ENCODE measurements at regions not wholly inside any gene's neighbourhood (a gene's known extent, or its start where the extent isn't known, plus 50 kb on each side); places are given as distances from the start of the nearest gene placed in this dataset.

GRCh38 chr10:28120043-28120749 is 121.3 kb upstream of the ODAD2 start:
- H3K27ac ChIP-seq = no peak overlapping the region
- TF ChIP-seq, protein P1, sequence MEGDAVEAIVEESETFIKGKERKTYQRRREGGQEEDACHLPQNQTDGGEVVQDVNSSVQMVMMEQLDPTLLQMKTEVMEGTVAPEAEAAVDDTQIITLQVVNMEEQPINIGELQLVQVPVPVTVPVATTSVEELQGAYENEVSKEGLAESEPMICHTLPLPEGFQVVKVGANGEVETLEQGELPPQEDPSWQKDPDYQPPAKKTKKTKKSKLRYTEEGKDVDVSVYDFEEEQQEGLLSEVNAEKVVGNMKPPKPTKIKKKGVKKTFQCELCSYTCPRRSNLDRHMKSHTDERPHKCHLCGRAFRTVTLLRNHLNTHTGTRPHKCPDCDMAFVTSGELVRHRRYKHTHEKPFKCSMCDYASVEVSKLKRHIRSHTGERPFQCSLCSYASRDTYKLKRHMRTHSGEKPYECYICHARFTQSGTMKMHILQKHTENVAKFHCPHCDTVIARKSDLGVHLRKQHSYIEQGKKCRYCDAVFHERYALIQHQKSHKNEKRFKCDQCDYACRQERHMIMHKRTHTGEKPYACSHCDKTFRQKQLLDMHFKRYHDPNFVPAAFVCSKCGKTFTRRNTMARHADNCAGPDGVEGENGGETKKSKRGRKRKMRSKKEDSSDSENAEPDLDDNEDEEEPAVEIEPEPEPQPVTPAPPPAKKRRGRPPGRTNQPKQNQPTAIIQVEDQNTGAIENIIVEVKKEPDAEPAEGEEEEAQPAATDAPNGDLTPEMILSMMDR (conservative IDR thresholded peaks at IDR 0.05; ENCODE audit: low read depth) = no peak
- DNase-seq (ENCODE audit: low spot score) = no peak
- ChIA-PET POLR2A (ENCODE audit: low non-redundant PET) (no interaction called here), CTCF (no interaction called here)

DNA sequence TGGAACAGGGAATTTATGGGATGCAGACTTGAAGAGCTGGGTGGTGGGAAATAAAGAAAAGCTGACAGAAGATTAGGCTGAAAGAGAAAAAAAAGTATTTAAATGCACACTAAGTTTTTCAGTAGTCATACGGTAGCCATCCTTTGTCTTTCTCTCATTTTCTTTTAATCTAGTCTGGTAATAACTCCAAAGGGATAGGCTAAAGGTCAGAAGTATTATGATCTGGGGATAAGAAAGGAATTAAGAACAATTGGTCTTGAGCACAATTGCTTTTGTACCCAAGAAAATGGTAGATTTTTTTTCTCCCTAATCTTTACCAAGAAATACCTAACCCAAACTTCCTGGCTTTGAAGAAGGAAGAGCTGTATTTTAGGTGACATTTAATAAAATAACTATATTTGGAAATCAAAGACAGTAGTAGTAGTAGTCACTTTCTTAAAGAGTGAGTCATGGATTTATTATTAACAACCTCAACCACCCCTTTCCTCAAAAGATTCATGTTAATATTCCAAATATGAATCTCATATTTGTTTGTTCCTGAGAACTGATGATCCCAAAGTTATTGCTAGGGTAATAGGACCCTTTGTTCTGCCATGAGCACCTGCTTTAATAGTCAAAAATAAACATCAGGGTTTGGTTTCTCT is 120.2 kb upstream of the ODAD2 start:
- POLR2A ChIA-PET (ENCODE audit: low non-redundant PET) = no interaction called here
- TF ChIP-seq, protein P1 (conservative IDR thresholded peaks at IDR 0.05; ENCODE audit: low read depth) = no peak
- CTCF ChIA-PET = interaction anchor here (0.6 to 0.7 kb wide), 3 partner anchors 171 to 541 kb away, joined by 3 read pairs; no protein-coding TSS in a partner anchor
- no peak overlapping the region for H3K27ac ChIP-seq
- no peak for DNase-seq (ENCODE audit: low spot score)

DNA sequence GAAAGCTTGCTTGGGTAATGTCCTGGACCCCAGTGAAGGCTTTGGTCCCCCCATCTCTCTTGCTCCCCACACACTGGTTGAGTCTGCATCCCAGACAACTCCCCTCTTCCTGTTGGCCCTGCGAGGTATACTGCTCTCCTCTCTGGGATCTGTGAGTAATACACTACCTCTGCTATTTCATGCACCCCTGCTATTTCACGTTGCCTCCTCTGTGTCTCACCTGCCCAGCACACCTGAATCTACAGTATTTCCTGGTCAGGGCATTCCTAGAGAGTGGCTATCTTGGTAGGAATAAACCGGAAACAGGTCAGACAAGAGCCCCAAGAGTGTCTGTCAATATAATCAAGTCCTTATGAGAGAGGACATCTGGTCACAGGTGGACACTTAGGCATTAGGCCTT is 114.3 kb upstream of the ODAD2 start:
- TF ChIP-seq, protein P1 (conservative IDR thresholded peaks at IDR 0.05; ENCODE audit: low read depth) = no peak
- no peak overlapping the region; the same call in 1 of the 2 replicates for H3K27ac ChIP-seq
- ChIA-PET CTCF (no interaction called here), POLR2A (ENCODE audit: low non-redundant PET) (no interaction called here)
- DNase-seq (ENCODE audit: low spot score) = no peak

- TF ChIP-seq, protein P1 (conservative IDR thresholded peaks at IDR 0.05; ENCODE audit: low read depth) = no peak
- POLR2A ChIA-PET (ENCODE audit: low non-redundant PET) = no interaction called here
- no peak overlapping the region for H3K27ac ChIP-seq
- CTCF ChIA-PET = no interaction called here
- no peak for DNase-seq (ENCODE audit: low spot score)
Measured at GRCh38 chr10:28111712-28112111, 112.8 kb upstream of the ODAD2 start.

GRCh38 chr10:28105561-28105960 is 106.7 kb upstream of the ODAD2 start:
- DNase-seq (ENCODE audit: low spot score) = no peak
- TF ChIP-seq, protein P1 (conservative IDR thresholded peaks at IDR 0.05; ENCODE audit: low read depth) = no peak
- no peak overlapping the region for H3K27ac ChIP-seq
- ChIA-PET POLR2A (ENCODE audit: low non-redundant PET) (no interaction called here), CTCF (no interaction called here)

DNA sequence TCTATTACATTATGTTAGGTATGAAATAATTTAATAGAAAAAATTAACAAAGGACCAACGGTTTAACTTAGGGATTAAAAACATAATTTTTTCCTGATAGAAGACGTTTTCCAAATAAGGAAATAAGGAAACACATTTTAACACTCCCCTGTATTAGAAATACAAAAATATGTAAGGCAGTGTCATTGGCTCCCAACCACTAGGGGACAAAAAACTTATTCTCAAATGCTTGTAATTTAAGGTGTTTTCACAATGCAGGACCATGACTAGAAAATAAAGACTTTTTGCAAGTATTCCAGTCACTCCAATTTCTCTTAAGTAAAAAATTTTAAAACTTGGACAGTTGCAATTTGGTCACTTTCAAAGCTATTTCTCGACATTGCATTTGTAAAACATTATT is 98.8 kb upstream of the ODAD2 start:
- CTCF ChIA-PET = no interaction called here
- no peak overlapping the region for H3K27ac ChIP-seq
- TF ChIP-seq, protein P1 (conservative IDR thresholded peaks at IDR 0.05; ENCODE audit: low read depth) = no peak; the same call in 1 of the 2 replicates

More for the DNA sequence above, 98.8 kb upstream of the ODAD2 start:
- POLR2A ChIA-PET (ENCODE audit: low non-redundant PET) = no interaction called here
- no peak for DNase-seq (ENCODE audit: low spot score)
